VCaP (cell line): ENCODE measurements at regions not wholly inside any gene's neighbourhood (a gene's known extent, or its start where the extent isn't known, plus 50 kb on each side); places are given as distances from the start of the nearest gene placed in this dataset.
"Not testable (repeated sequence)": the region's sequence is repeated elsewhere in the genome, so short reads cannot be mapped to it uniquely, and the experiment has no call there.

Experiments
- H3K27ac ChIP-seq: fragments of 450-650 bp; 2 replicates; pipeline ENCODE4 v1.5.1; 2017
- TF ChIP-seq, protein P1 (sequence below): fragments of 450-650 bp; conservative IDR thresholded peaks from 2 replicates; pipeline ENCODE4 v1.5.1; 2017; ENCODE audit warnings: mild to moderate bottlenecking, moderate library complexity

DNA sequence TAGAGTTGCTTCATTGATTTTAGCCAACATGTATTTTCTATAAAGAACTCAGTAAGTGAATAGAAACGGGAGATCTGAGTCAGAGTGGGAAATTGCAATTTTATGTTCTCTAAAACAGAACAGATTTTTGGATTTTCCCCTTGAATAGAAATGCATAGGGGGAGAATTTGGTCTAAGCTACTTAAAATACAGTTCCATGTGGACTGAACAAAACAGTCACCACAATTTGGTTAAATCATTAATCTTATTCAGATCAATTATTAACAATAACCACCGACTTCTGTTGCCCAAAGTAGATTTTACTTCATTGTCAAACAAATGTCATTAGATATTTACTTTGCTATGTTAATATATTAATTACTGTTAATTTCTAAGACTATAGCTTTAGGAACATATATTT is 107.7 kb downstream of the SCG2 start:
- TF ChIP-seq, protein P1, sequence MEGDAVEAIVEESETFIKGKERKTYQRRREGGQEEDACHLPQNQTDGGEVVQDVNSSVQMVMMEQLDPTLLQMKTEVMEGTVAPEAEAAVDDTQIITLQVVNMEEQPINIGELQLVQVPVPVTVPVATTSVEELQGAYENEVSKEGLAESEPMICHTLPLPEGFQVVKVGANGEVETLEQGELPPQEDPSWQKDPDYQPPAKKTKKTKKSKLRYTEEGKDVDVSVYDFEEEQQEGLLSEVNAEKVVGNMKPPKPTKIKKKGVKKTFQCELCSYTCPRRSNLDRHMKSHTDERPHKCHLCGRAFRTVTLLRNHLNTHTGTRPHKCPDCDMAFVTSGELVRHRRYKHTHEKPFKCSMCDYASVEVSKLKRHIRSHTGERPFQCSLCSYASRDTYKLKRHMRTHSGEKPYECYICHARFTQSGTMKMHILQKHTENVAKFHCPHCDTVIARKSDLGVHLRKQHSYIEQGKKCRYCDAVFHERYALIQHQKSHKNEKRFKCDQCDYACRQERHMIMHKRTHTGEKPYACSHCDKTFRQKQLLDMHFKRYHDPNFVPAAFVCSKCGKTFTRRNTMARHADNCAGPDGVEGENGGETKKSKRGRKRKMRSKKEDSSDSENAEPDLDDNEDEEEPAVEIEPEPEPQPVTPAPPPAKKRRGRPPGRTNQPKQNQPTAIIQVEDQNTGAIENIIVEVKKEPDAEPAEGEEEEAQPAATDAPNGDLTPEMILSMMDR: no peak
- no peak overlapping the region for H3K27ac ChIP-seq

DNA sequence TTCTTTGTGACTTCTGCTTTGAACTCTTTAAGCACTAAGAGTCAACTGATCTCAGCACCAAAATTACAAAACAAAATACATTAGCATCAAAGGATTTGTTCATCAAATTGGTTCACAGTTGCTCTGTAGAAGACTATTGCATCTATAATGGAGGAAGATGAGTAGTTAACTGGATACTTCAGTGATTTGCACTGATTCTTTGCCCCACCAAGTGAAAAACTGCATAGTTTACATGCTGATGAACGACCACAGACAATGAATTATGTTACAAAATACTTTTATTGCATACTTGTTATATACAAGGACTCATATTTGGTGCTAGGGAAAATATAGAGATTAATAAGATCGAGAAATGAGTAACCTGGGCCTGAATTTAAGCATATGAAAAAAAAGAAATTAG is 107.2 kb downstream of the SCG2 start:
- no peak overlapping the region for H3K27ac ChIP-seq
- TF ChIP-seq, protein P1: no peak

DNA sequence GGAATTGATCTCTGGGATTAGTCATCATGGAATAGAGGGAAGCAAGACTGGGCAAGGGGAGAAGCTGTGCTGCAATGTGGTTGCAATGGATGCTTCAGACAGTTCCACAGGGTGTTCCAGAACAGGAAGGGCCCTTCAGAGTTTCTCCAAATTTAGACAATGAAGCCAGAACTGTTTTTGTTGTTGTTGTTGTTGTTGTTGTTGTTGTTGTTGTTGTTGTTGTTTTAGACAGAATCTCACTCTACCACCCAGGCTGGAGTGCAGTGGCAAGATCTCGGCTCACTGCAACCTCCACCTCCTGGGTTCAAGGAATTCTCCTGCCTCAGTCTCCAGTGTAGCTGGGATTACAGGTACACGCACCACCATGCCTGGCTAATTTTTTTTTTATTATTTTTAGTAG is 105.3 kb downstream of the SCG2 start:
- not testable (repeated sequence) for H3K27ac ChIP-seq

DNA sequence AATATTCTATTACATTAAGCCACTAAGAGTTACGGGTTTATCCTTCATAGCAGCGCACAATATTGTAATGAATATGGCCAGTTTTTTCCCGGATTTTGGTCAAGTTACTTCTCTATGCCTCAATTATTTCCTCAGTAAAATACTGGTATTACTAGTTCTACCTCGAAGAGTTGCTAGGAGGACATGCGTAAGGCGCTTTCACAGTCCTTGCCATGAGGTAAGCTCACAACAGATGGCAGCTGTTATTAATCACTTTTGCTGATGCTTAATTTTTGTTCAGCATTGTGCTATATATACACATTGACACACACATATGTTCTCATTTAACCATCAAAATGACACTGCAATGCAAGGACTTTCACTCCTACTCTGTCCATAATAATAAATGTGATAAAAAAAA is 101.5 kb downstream of the SCG2 start:
- H3K27ac ChIP-seq: no peak overlapping the region
- TF ChIP-seq, protein P1: no peak

DNA sequence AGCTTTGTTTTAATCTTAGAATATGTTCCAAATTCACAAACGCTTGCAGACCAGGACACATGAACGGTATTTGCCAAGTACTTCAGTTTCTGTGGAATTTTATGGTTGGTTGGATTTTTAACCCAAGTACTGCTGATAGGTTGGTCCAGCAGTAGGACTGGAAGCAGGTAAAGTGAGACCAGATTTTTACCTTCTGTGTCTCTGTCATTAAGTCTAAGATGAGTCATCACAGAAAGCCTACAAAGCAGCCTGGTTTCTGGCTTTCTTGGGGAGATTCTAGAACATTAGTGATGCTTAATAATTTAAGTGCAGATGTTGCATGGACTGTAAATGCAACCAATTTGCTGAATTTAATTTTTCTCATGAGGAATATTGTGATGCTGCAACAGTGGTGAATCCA is 100.5 kb downstream of the SCG2 start:
- H3K27ac ChIP-seq: no peak overlapping the region
- TF ChIP-seq, protein P1: no peak

DNA sequence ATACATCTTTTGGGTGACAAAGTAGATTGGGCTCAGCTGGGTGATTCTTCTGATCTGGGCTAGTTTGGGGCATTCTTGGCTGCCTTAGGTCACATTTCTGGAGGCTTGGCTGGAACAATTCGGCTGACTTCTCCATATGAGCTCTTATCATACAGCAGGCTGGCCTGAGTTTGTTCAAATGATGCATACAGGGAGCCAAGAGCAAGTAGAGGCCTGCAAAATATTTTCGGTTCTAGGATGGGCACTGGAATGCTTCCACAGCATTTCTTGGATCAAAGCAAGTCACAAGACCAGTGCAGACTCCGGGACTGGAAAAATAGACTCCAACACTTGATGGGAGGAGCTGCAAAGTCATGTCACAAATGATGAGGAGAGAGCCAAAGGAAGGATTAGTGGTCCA is 98.4 kb downstream of the SCG2 start:
- H3K27ac ChIP-seq: no peak overlapping the region
- TF ChIP-seq, protein P1: no peak

DNA sequence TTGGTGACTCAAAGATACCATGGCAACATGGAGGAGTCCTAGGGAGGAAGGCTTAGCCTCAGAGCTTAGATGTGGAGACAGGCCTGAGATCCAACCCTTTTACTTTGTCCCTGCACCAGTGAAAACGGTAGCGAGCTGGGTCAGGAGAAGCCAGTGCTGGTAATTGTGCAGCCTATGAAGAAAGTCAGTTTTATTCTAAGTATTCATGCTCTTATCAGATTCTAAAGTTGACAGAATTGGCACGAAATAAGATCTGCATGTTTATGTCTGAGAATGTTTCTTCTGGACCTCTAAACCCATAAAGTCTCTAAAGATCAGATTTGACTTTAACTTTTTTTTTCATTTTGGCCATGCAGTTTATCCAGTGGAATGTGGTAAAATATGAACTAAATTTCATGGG is 93.8 kb downstream of the SCG2 start:
- TF ChIP-seq, protein P1: no peak
- H3K27ac ChIP-seq: no peak overlapping the region

DNA sequence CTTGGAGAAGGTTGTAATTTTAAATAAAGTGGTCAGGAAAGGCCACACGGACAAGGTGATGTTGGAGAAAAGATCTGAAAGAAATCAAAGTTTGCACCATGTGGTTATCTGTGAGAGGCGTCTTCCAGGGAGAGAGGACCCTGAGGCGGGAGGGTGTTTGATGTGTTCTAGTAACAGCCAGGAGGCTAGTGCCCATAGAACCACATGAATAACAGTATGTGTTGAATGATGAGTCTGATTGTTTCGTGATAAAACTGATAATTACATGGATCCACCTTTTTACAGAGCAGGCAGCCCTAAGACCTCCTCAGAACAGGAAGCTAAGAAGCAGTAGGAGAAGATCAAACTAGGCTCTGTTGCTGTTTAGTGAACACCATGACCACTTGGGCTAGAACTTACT is 91.4 kb downstream of the SCG2 start:
- no peak overlapping the region for H3K27ac ChIP-seq
- TF ChIP-seq, protein P1: no peak
